Endothelial cell of umbilical vein (primary cell): ENCODE measurements at regions not wholly inside any gene's neighbourhood (a gene's known extent, or its start where the extent isn't known, plus 50 kb on each side); places are given as distances from the start of the nearest gene placed in this dataset.

ENCODE experiments used
- BruUV-seq: library from RNA; stranded (reverse); fragments of 400-500 nt; replicated peaks from 2 replicates; lab custom pipeline; 2021; lab: Mats Ljungman, UMichigan
- CTCF ChIA-PET: fragments of 300-600, 350-600 bp; sonication (Branson Sonifier 250); formaldehyde crosslinking; loops from one replicate; lab custom pipeline; 2021; ENCODE audit warnings: antibody characterized with exemption, inconsistent platforms; lab: Charles Lee
- POLR2A ChIA-PET: fragments of 300-600, 350-600 bp; sonication (Branson Sonifier 250); formaldehyde crosslinking; loops from one replicate; lab custom pipeline; 2021; ENCODE audit warnings: antibody characterized with exemption, inconsistent platforms; lab: Charles Lee
- DNase-seq: peaks from one replicate; pipeline ENCODE4 v3.0.0-alpha.2; 2011; ENCODE audit warnings: low read depth, low spot score
- FAIRE-seq: peaks from 2 replicates; lab custom pipeline; 2011; peaks lifted over from hg19 to GRCh38; lab: Jason Lieb, UNC
- H2AFZ ChIP-seq: 2 replicates; pipeline ENCODE4 v1.6.0; 2012; ENCODE audit warnings: low read depth, low read length, control low read depth, inconsistent platforms
- H3K27ac ChIP-seq: 2 replicates; pipeline ENCODE4 v1.5.1; 2011; ENCODE audit warnings: low read depth, mild to moderate bottlenecking, control low read depth, low read length, moderate library complexity; ENCODE audit not compliant: insufficient read depth
- H3K27me3 ChIP-seq, 2 experiments: 2 replicates each; pipeline versions ENCODE4 v1.6.0 to v1.6.1; 2011; ENCODE audit warnings: low read length in 2 of 2, mixed read lengths in 1 of 2; ENCODE audit not compliant: control insufficient read depth in 2 of 2, insufficient read depth in 2 of 2
- H3K36me3 ChIP-seq, 2 experiments: 2 replicates in 1 of 2; 3 replicates in 1 of 2; pipeline ENCODE4 v1.5.1; 2011; ENCODE audit warnings: low read length in 2 of 2, mild to moderate bottlenecking in 1 of 2, moderate library complexity in 1 of 2; ENCODE audit not compliant: control insufficient read depth in 2 of 2, insufficient read depth in 2 of 2; ENCODE audit errors: extremely low read depth in 1 of 2
- H3K4me1 ChIP-seq: 3 replicates; pipeline ENCODE4 v1.5.1; 2011; ENCODE audit warnings: mild to moderate bottlenecking, low read length; ENCODE audit not compliant: control insufficient read depth, insufficient read depth; ENCODE audit errors: extremely low read depth
- H3K4me2 ChIP-seq: 2 replicates; pipeline ENCODE4 v1.6.1; 2011; ENCODE audit warnings: low read length, control low read depth, mixed read lengths; ENCODE audit not compliant: insufficient read depth
- H3K4me3 ChIP-seq, 3 experiments: fragments of 200-600 bp in 1 of 3; sonication (generic), shearing (Covaris generic) in 1 of 3; replicated peaks in 1 of 3; 2 replicates each; pipeline ENCODE4 v1.5.1; 2011 to 2016; ENCODE audit warnings: control low read depth in 3 of 3, low read length in 3 of 3, mild to moderate bottlenecking in 2 of 3, inconsistent platforms in 1 of 3, low read depth in 1 of 3, moderate library complexity in 1 of 3; ENCODE audit not compliant: insufficient read depth in 1 of 3
- H3K79me2 ChIP-seq: 2 replicates; pipeline ENCODE4 v1.6.0; 2012; ENCODE audit warnings: low read length, inconsistent platforms; ENCODE audit not compliant: control insufficient read depth, insufficient read depth
- H3K9ac ChIP-seq: replicated peaks from 2 replicates; pipeline ENCODE3; 2011; ENCODE audit warnings: low read length, control low read depth; ENCODE audit not compliant: insufficient read depth; ENCODE audit errors: extremely low read depth
- H3K9me1 ChIP-seq: replicated peaks from 3 replicates; pipeline ENCODE4 v1.6.0; 2011; ENCODE audit warnings: mild to moderate bottlenecking, low read length; ENCODE audit not compliant: control insufficient read depth, insufficient read depth; ENCODE audit errors: extremely low read depth
- H3K9me3 ChIP-seq: replicated peaks from 2 replicates; pipeline ENCODE4 v1.5.1; 2012; ENCODE audit warnings: low read length, inconsistent platforms; ENCODE audit not compliant: control insufficient read depth, insufficient read depth
- H4K20me1 ChIP-seq: replicated peaks from 2 replicates; pipeline ENCODE3; 2011; ENCODE audit warnings: mild to moderate bottlenecking, low read length; ENCODE audit not compliant: control insufficient read depth, insufficient read depth; ENCODE audit errors: extremely low read depth
- CTCF ChIP-seq, 2 donors: IDR thresholded peaks; 1 replicate in 1 of 2; 2 replicates in 1 of 2; pipeline ENCODE4 v1.5.1; 2011; ENCODE audit warnings: low read length in 2 of 2, mild to moderate bottlenecking in 2 of 2, moderate library complexity in 2 of 2, control low read depth in 1 of 2, inconsistent platforms in 1 of 2, low read depth in 1 of 2; ENCODE audit not compliant: insufficient read depth in 1 of 2; ENCODE audit errors: extremely low read depth in 1 of 2
- EZH2 ChIP-seq: IDR thresholded peaks from 2 replicates; pipeline ENCODE4 v1.6.1; 2012; ENCODE audit warnings: borderline replicate concordance, low read depth, mild to moderate bottlenecking, moderate library complexity, low read length, inconsistent platforms; ENCODE audit not compliant: severe bottlenecking
- FOS ChIP-seq: IDR thresholded peaks from 2 replicates; pipeline ENCODE4 v1.6.1; 2011; ENCODE audit warnings: mild to moderate bottlenecking, low read length, moderate library complexity, borderline replicate concordance; ENCODE audit not compliant: insufficient read depth
- GATA2 ChIP-seq: IDR thresholded peaks from 2 replicates; pipeline ENCODE4 v1.7.0; 2011; ENCODE audit warnings: low read depth, mild to moderate bottlenecking, moderate library complexity, mixed read lengths, low read length; ENCODE audit not compliant: insufficient read length, insufficient read depth
- JUN ChIP-seq: IDR thresholded peaks from 2 replicates; pipeline ENCODE4 v1.6.1; 2011; ENCODE audit warnings: borderline replicate concordance, low read depth; ENCODE audit not compliant: insufficient read length, insufficient read depth
- MYC ChIP-seq: IDR thresholded peaks from one replicate; pipeline ENCODE4 v1.6.1; 2011; ENCODE audit warnings: mild to moderate bottlenecking, low read depth, low read length
- POLR2A ChIP-seq: IDR thresholded peaks from 2 replicates; pipeline ENCODE4 v1.6.1; 2012; ENCODE audit warnings: low read depth, mild to moderate bottlenecking, control low read depth, low read length
- POLR2AphosphoS5 ChIP-seq: IDR thresholded peaks from 2 replicates; pipeline ENCODE4 v1.6.1; 2012; ENCODE audit warnings: low read depth, mild to moderate bottlenecking, control low read depth, low read length, moderate library complexity; ENCODE audit not compliant: insufficient read depth
- dilution Hi-C: fragments of 300-500 bp; cut with MboI; formaldehyde crosslinking; loops from one replicate; pipeline ENCODE4 v1.15.0; 2019; ENCODE audit warnings: low sequenced_read_pairs; ENCODE audit not compliant: extremely low pct_ligation_motif_present
- intact Hi-C: fragments of 100-400 bp; cut with micrococcal nuclease; formaldehyde crosslinking; loops from one replicate; pipeline ENCODE4 v1.10.0; 2022
- TF ChIP-seq, protein P1 (sequence below): IDR thresholded peaks from 2 replicates; pipeline ENCODE4 v1.6.1; 2011; ENCODE audit not compliant: insufficient read depth, insufficient read length

DNA sequence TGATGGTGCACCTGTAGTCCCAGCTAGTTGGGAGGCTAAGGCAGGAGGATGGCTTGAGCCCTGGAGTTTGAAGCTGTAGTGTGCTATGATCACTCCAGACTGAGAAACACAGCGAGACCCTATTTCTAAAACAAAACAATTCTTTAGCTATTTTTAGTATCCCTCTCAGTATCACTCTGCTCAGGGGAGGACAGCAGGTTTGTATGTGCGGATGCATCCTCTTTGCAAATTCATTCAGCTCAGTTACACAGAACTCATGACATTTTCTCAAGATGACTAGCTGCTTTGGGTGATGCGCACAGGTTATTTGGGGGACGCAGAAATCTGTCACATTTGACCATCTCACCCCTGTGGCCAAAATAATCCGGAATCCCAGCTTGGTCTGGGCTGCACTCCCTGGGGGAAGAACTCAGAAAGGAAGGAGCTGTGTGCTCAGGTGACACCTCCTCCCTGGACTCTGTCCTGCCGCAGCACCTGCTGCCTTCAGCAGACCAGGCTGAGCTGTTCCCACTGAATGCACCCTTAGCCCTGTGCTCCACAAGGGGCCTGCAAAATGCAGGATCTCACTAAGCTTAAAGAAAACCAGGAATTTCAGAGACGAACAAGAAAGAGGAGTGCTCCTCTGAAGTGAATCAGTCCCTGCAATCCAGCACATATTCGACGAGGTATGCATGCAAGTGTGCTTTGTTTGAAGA lies 89.5 kb upstream of the PGBD5 start:
- DNase-seq (no peak), FAIRE-seq (no peak)
- H4K20me1 ChIP-seq = no peaks in the 10 kb centered on the region
- no peak overlapping the region for H3K9ac ChIP-seq
- dilution Hi-C loops = no loop called here
- no peaks in the 10 kb centered on the region for H3K9me3 ChIP-seq
- H3K27me3 ChIP-seq = no peaks in the 10 kb centered on the region
- H3K4me3 ChIP-seq = no peak overlapping the region
- H3K4me2 ChIP-seq = no peak overlapping the region
- no peak overlapping the region for H3K27ac ChIP-seq
- no TSS peak for BruUV-seq
- POLR2A ChIA-PET = no interaction called here
- TF ChIP-seq EZH2 (no peak), CTCF (IDR thresholded peaks at IDR 0.05; ENCODE audit: extremely low read depth in 1 of 2, insufficient read depth in 1 of 2, low read depth in 1 of 2, low read length in 2 of 2) (no peak), JUN (no peak), MYC (no peak), FOS (no peak), GATA2 (no peak), POLR2AphosphoS5 (no peak), POLR2A (no peak)
- TF ChIP-seq, protein P1, sequence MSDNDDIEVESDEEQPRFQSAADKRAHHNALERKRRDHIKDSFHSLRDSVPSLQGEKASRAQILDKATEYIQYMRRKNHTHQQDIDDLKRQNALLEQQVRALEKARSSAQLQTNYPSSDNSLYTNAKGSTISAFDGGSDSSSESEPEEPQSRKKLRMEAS = no peak
- CTCF ChIA-PET = no interaction called here
- H3K79me2 ChIP-seq = no peaks in the 10 kb centered on the region
- intact Hi-C loops = no loop called here
- no peaks in the 10 kb centered on the region for H3K4me1 ChIP-seq
- no peaks in the 10 kb centered on the region for H3K36me3 ChIP-seq
- no peaks in the 10 kb centered on the region for H3K9me1 ChIP-seq
- no peak overlapping the region for H2AFZ ChIP-seq
